ENCODE measurements at regions not wholly inside any gene's neighbourhood (a gene's known extent, or its start where the extent isn't known, plus 50 kb on each side); places are given as distances from the start of the nearest gene placed in this dataset.

DNA sequence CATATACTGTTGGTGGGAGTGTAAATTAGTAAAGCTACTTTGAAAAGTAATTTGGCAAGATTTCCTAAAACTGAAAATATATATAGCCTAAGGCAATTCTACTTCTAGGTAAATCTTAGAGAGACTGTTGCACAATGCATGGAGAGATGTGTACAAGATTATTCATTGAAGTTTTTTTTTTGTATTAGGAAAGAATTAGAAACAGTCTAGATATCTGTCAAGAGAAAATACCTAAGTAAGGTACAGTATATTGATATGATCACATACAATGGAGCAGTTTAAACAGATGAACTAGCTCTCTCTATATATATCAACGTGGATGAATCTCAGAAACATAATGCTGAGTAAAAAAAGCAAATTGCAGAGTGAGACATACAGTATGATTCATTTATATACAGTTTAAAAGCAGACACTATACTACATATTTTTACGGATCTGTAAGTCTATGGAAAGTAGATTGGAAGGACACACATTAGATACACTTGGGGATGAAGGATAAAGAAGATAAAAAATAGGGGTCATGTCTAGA lies 59.3 kb upstream of the ACVR1 start:
- TF ChIP-seq CTCF (IDR thresholded peaks at IDR 0.05) (no peak), POLR2A (IDR thresholded peaks at IDR 0.05) (no peak)

Measured in heart left ventricle (tissue), 13 donors.